ENCODE measurements at regions not wholly inside any gene's neighbourhood (a gene's known extent, or its start where the extent isn't known, plus 50 kb on each side); places are given as distances from the start of the nearest gene placed in this dataset.
"Not testable (repeated sequence)": the region's sequence is repeated elsewhere in the genome, so short reads cannot be mapped to it uniquely, and the experiment has no call there.

DNA sequence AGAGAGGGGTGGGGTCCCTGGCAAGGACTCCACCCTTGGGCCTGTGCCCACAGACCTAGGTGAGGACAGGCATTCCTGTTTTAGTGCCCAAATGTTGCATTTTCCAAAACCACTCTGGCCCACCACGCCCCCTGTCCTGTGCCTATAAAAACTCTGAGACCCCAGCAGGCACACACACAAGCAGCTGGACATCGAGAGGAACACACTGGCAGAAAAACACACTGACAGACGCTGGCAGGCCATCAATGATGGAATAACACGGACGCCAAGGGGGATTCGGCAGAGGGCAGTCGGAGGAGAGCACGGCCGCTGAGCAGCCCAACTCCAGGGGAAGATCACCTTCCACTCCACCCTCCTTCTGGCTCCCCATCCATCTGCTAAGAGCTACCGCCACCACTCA, 386.9 kb upstream of the AUTS2 start:
- H3K4me1 Mint-ChIP-seq = no peaks in the 10 kb centered on the region
- DNase-seq (no peak), ATAC-seq (no peak)
- H3K27ac Mint-ChIP-seq = no peak overlapping the region
- H3K27me3 Mint-ChIP-seq = peaks cover under 1% of the 10 kb centered on the region
- H3K4me3 Mint-ChIP-seq = no peak overlapping the region
- H3K9me3 Mint-ChIP-seq = peaks cover 0 to 7% of the 10 kb centered on the region in 2 donors

DNA sequence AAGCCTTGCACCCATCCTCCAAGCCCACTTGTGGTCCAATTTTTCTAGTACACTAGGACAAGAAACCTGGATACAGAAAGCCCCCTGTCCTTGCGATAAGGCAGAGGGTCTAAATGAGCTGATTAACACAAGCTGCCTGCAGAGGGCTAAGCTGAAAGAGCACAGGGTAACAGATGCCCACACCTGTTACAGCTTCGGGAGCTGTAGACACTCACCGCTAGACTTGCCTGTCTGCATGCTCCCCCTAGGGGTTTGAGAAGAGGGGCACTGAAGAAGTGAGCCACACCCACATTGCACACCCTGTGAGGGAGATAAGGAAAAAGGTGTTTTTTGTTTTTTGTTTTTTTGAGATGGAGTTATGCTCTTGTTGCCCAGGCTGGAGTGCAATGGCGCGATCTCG, 386.5 kb upstream of the AUTS2 start:
- Mint-ChIP-seq H3K9me3 (peaks cover 0 to 3% of the 10 kb centered on the region in 2 donors), H3K27me3 (no peaks in the 10 kb centered on the region), H3K4me3 (no peak overlapping the region), H3K4me1 (no peaks in the 10 kb centered on the region), H3K27ac (no peak overlapping the region)
- DNase-seq = no peak
- no peak for ATAC-seq

- no peak for DNase-seq
- ATAC-seq = no peak
Measured at GRCh38 chr7:69213878-69214277, 384.4 kb upstream of the AUTS2 start.

DNA sequence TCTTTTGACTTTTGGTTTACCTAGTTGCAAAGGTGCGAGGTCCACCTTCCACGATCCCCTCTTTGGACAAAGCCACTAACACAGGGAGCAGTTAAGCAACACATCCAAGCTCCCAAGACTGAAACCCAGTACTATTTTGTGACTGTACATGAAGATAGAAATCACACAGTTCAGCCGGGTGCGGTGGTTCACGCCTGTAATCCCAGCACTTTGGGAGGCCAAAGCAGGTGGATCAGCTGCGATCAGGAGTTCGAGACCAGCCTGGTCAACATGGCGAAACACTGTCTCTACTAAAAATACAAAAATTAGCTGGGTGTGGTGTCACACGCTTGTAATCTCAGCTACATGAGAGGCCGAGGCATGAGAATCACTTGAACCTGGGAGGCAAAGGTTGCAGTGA, 382.8 kb upstream of the AUTS2 start:
- not testable (repeated sequence) for ATAC-seq, H3K27me3 Mint-ChIP-seq, H3K4me1 Mint-ChIP-seq

More at GRCh38 chr7:69213878-69214277, 384.4 kb upstream of the AUTS2 start:
- no peak overlapping the region for H3K4me3 Mint-ChIP-seq
- no peak overlapping the region for H3K27ac Mint-ChIP-seq
- H3K9me3 Mint-ChIP-seq = peaks cover 0 to under 1% of the 10 kb centered on the region in 2 donors
- H3K27me3 Mint-ChIP-seq = no peaks in the 10 kb centered on the region
- no peaks in the 10 kb centered on the region for H3K4me1 Mint-ChIP-seq

GRCh38 chr7:69217516-69218350, 380.5 kb upstream of the AUTS2 start:
- Mint-ChIP-seq H3K27me3 (no peaks in the 10 kb centered on the region), H3K4me1 (no peaks in the 10 kb centered on the region), H3K27ac (no peak overlapping the region), H3K9me3 (peaks cover 0 to 15% of the 10 kb centered on the region in 2 donors), H3K4me3 (no peak overlapping the region)
- ATAC-seq (no peak), DNase-seq (no peak)

More for the DNA sequence above, 382.8 kb upstream of the AUTS2 start:
- not testable (repeated sequence) for DNase-seq, H3K27ac Mint-ChIP-seq, H3K4me3 Mint-ChIP-seq
- peaks cover 0 to 12% of the 10 kb centered on the region in 2 donors for H3K9me3 Mint-ChIP-seq

DNA sequence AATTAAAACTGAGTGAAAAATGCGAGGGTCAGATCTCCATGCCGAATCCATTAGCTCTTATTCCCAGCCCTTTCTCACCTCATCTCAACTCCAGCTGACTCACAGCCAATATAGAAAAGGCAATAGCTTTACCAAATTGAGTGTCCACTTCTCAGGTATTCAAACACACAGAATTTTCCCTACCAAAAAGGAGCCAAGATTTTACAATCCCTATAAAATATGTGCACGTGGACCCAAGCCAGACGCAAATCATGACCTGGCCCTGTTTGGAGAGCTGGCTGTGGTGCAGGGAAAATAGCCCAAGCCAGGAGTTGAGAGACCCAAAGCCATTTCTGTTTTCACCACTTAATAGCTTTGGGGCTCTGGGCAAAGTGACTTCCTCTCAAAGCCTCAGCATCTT, 379.7 kb upstream of the AUTS2 start:
- no peaks in the 10 kb centered on the region for H3K4me1 Mint-ChIP-seq
- no peak for ATAC-seq

GRCh38 chr7:69219381-69219780, 378.9 kb upstream of the AUTS2 start:
- no peak for DNase-seq
- no peaks in the 10 kb centered on the region for H3K4me1 Mint-ChIP-seq
- ATAC-seq = no peak
- no peak overlapping the region for H3K27ac Mint-ChIP-seq
- no peak overlapping the region for H3K4me3 Mint-ChIP-seq
- peaks cover 0 to 20% of the 10 kb centered on the region in 2 donors for H3K9me3 Mint-ChIP-seq
- peaks cover 6% of the 10 kb centered on the region for H3K27me3 Mint-ChIP-seq

More for the DNA sequence above, 379.7 kb upstream of the AUTS2 start:
- H3K27ac Mint-ChIP-seq = no peak overlapping the region
- peaks cover 6% of the 10 kb centered on the region for H3K27me3 Mint-ChIP-seq
- no peak for DNase-seq
- H3K4me3 Mint-ChIP-seq = no peak overlapping the region
- peaks cover 0 to 15% of the 10 kb centered on the region in 2 donors for H3K9me3 Mint-ChIP-seq

GRCh38 chr7:69225259-69225943, 372.9 kb upstream of the AUTS2 start:
- H3K4me1 Mint-ChIP-seq = no peaks in the 10 kb centered on the region
- ATAC-seq (no peak), DNase-seq (no peak)
- peaks cover 8 to 17% of the 10 kb centered on the region in 2 donors for H3K9me3 Mint-ChIP-seq
- no peak overlapping the region for H3K27ac Mint-ChIP-seq
- no peak overlapping the region for H3K4me3 Mint-ChIP-seq
- peaks cover 6% of the 10 kb centered on the region for H3K27me3 Mint-ChIP-seq

- no peak for DNase-seq
- no peak for ATAC-seq
- H3K9me3 Mint-ChIP-seq = peaks cover 8 to 13% of the 10 kb centered on the region in 2 donors
- H3K4me1 Mint-ChIP-seq = no peaks in the 10 kb centered on the region
- H3K27ac Mint-ChIP-seq = peak overlapping the region in 1 of 2 donors; percentile 74
- H3K27me3 Mint-ChIP-seq = peaks cover 6% of the 10 kb centered on the region
- no peak overlapping the region for H3K4me3 Mint-ChIP-seq
Measured at GRCh38 chr7:69228212-69228811, 370.0 kb upstream of the AUTS2 start.

- Mint-ChIP-seq H3K27me3 (peaks cover 8% of the 10 kb centered on the region), H3K9me3 (peaks cover 6 to 15% of the 10 kb centered on the region in 2 donors), H3K4me3 (no peak overlapping the region), H3K27ac (no peak overlapping the region), H3K4me1 (no peaks in the 10 kb centered on the region)
- ATAC-seq (no peak), DNase-seq (no peak)
Measured at GRCh38 chr7:69232445-69233376, 365.6 kb upstream of the AUTS2 start.

GRCh38 chr7:69237541-69237940, 360.7 kb upstream of the AUTS2 start:
- no peak for ATAC-seq
- Mint-ChIP-seq H3K4me1 (no peaks in the 10 kb centered on the region), H3K27ac (no peak overlapping the region), H3K27me3 (peaks cover 8% of the 10 kb centered on the region), H3K4me3 (no peak overlapping the region), H3K9me3 (peaks cover 5 to 14% of the 10 kb centered on the region in 2 donors)
- DNase-seq = no peak

GRCh38 chr7:69243016-69243415, 355.3 kb upstream of the AUTS2 start:
- H3K9me3 Mint-ChIP-seq = peaks cover 5 to 6% of the 10 kb centered on the region in 2 donors

DNA sequence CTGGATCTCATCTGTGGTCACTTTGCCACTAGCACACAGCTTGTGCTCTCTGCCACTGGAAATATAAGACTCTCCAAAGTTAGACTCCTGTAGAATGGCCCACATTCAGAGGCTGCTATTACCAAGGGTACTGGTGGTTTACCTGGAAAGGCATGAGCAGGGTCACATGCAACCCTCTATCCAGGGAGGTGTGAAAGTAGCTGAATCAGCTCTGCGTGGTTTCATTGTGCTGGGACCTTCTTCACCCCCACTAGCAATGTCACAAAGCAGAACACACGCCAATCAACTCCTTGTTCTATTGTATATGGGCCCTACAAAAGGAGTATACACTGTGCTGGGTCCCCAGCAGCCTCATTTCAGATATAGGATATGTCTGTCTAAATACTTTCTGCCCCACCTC, 353.6 kb upstream of the AUTS2 start:
- no peak overlapping the region for H3K27ac Mint-ChIP-seq
- H3K9me3 Mint-ChIP-seq = peaks cover 0 to 5% of the 10 kb centered on the region in 2 donors
- DNase-seq (no peak), ATAC-seq (no peak)
- no peak overlapping the region for H3K4me3 Mint-ChIP-seq
- no peaks in the 10 kb centered on the region for H3K4me1 Mint-ChIP-seq
- no peaks in the 10 kb centered on the region for H3K27me3 Mint-ChIP-seq

More at GRCh38 chr7:69243016-69243415, 355.3 kb upstream of the AUTS2 start:
- ATAC-seq = no peak
- H3K4me3 Mint-ChIP-seq = no peak overlapping the region
- H3K27me3 Mint-ChIP-seq = no peaks in the 10 kb centered on the region
- H3K27ac Mint-ChIP-seq = no peak overlapping the region
- H3K4me1 Mint-ChIP-seq = no peaks in the 10 kb centered on the region
- DNase-seq = no peak

- DNase-seq (no peak), ATAC-seq (no peak)
- Mint-ChIP-seq H3K27ac (no peak overlapping the region), H3K4me1 (no peaks in the 10 kb centered on the region), H3K9me3 (peaks cover 0 to 5% of the 10 kb centered on the region in 2 donors), H3K27me3 (no peaks in the 10 kb centered on the region), H3K4me3 (no peak overlapping the region)
Measured at GRCh38 chr7:69245646-69246045, 352.6 kb upstream of the AUTS2 start.

GRCh38 chr7:69246758-69247157, 351.5 kb upstream of the AUTS2 start:
- DNase-seq (no peak), ATAC-seq (no peak)
- no peak overlapping the region for H3K27ac Mint-ChIP-seq
- no peak overlapping the region for H3K4me3 Mint-ChIP-seq
- no peaks in the 10 kb centered on the region for H3K4me1 Mint-ChIP-seq
- peaks cover 0 to 5% of the 10 kb centered on the region in 2 donors for H3K9me3 Mint-ChIP-seq
- no peaks in the 10 kb centered on the region for H3K27me3 Mint-ChIP-seq

All from stimulated activated naive CD8-positive, alpha-beta T cell treated with anti-CD3 and anti-CD28 coated beads, Interleukin-15, amount 100 ng/mL, for 72 hours (primary cell).